Activated CD4-positive, alpha-beta memory T cell treated with anti-CD3 and anti-CD28 coated beads, Interleukin-2, amount 10 ng/mL, durations not matched to agents 7 days and 5 days (primary cell): ENCODE measurements at regions not wholly inside any gene's neighbourhood (a gene's known extent, or its start where the extent isn't known, plus 50 kb on each side); places are given as distances from the start of the nearest gene placed in this dataset.
"Not testable (repeated sequence)": the region's sequence is repeated elsewhere in the genome, so short reads cannot be mapped to it uniquely, and the experiment has no call there.

Experiments used
- CTCF ChIA-PET: fragments of 350-600 bp; sonication (Branson Sonifier 250); formaldehyde crosslinking; loops from one replicate; lab custom pipeline; 2021; ENCODE audit warnings: antibody characterized with exemption, inconsistent platforms; lab: Charles Lee
- POLR2A ChIA-PET: fragments of 350-600 bp; sonication (Branson Sonifier 250); formaldehyde crosslinking; loops from one replicate; lab custom pipeline; 2021; ENCODE audit warnings: antibody characterized with exemption; lab: Charles Lee
- DNase-seq: peaks from one replicate; pipeline ENCODE4 v3.0.0-alpha.2; 2020
- H3K27ac Mint-ChIP-seq: one replicate; pipeline ENCODE4 v1.8.0; 2021; ENCODE audit warnings: mild to moderate bottlenecking, mixed read lengths
- H3K27me3 Mint-ChIP-seq: one replicate; pipeline ENCODE4 v1.8.0; 2021; ENCODE audit warnings: mixed read lengths
- H3K36me3 Mint-ChIP-seq: one replicate; pipeline ENCODE4 v1.8.0; 2021; ENCODE audit warnings: low read depth, mixed read lengths
- H3K4me1 Mint-ChIP-seq: one replicate; pipeline ENCODE4 v1.8.0; 2021; ENCODE audit warnings: mixed read lengths
- H3K4me3 Mint-ChIP-seq: one replicate; pipeline ENCODE4 v1.8.0; 2021; ENCODE audit warnings: mild to moderate bottlenecking, mixed read lengths
- H3K9me3 Mint-ChIP-seq: one replicate; pipeline ENCODE4 v1.8.0; 2021; ENCODE audit warnings: mixed read lengths

DNA sequence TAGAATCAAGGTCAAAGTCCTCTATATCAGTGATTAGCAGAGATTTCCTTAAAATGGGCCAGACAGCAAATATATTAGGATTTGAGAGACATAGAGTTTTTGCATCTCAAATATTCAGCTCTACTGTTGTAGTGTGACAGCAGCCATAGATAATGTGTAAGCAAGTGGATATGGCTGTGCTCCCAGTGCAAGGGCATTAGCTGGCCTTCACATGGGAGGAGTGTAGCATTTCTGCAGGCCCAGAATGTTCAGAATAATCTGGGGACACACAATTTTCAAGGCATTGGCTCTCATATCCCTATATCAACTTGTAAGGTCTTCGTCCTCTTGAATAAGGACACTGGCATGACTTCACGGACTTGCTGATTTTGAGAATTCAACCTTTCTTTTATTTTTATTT lies 402.3 kb upstream of the ADAMTS5 start:
- H3K27me3 Mint-ChIP-seq = no peaks in the 10 kb centered on the region

DNA sequence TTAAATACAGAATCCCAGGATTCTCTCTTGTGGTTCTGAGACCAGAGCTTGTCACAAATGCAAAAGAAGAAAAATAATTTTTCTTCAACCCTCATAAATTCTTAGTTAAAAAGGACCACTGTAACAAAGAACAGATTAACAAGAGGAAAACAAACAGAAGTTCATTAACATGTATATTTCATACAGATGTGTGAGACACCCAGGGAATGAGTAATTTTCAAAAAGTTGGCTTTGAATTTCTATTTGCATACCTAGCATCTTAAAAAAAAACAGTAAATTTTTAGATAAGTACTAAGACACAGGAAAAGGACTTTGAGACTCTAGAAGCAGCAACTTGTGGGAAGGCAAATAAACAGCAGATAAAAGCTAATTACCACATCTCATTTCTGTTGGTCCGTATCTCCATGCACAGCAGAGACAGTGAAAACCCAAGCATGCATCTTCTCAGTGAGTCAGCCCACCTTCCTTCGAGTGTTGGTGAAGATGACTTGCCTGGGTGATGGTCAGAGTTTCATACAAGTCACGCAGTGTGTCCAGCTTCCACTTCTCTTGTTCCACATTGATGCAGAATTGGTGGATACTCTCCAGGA lies 399.9 kb upstream of the ADAMTS5 start:
- no peaks in the 10 kb centered on the region for H3K4me1 Mint-ChIP-seq
- no peak overlapping the region for H3K27ac Mint-ChIP-seq
- peaks cover 14% of the 10 kb centered on the region for H3K9me3 Mint-ChIP-seq
- POLR2A ChIA-PET = no interaction called here
- no peak overlapping the region for H3K4me3 Mint-ChIP-seq
- H3K27me3 Mint-ChIP-seq = no peaks in the 10 kb centered on the region
- DNase-seq = no peak
- no peaks in the 10 kb centered on the region for H3K36me3 Mint-ChIP-seq
- CTCF ChIA-PET = no interaction called here

More for the DNA sequence above, 402.3 kb upstream of the ADAMTS5 start:
- H3K4me1 Mint-ChIP-seq = no peaks in the 10 kb centered on the region
- H3K36me3 Mint-ChIP-seq = no peaks in the 10 kb centered on the region
- no peak overlapping the region for H3K4me3 Mint-ChIP-seq
- CTCF ChIA-PET = no interaction called here
- DNase-seq = no peak
- POLR2A ChIA-PET = no interaction called here
- H3K9me3 Mint-ChIP-seq = peaks cover 15% of the 10 kb centered on the region
- H3K27ac Mint-ChIP-seq = no peak overlapping the region

DNA sequence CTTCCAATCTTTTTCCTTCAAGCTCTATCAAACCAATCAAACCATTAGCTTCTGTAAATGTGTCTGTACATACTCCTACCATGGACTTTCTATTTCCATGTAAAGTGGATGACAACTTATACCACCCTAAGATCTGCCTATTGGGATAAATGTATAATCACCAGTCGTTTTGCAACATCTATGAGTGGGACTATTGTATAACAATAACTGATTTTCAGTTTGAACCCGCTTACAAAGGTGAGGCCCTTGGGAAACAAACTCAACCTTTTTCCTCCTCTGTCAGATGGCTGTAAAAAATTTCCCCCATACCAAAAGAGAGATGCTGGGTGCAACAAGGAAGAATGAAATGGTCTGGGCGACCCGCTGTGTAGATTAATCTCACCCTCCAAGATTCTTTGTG lies 399.1 kb upstream of the ADAMTS5 start:
- Mint-ChIP-seq H3K9me3 (peaks cover 14% of the 10 kb centered on the region), H3K27ac (no peak overlapping the region), H3K27me3 (no peaks in the 10 kb centered on the region), H3K4me1 (no peaks in the 10 kb centered on the region), H3K36me3 (no peaks in the 10 kb centered on the region), H3K4me3 (no peak overlapping the region)
- no peak for DNase-seq
- ChIA-PET CTCF (no interaction called here), POLR2A (no interaction called here)

DNA sequence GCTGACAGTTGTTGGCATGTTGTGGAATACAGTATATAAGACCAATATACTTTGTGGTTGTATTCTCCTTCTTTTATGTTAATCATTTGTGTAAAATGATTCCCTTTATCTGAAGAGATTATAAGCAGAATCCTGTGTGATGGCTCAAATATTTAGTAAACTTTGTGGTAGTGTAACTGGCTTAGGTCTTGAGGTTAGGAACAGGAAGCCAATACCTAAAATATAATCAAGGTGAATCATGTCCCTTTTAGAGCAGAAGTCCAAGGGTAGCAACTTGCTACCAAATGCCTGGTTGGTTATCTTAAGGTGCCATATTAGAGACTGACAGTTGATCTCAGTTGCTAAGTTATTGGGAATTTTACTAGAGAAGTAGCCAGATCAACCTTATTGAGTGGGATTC lies 398.5 kb upstream of the ADAMTS5 start:
- CTCF ChIA-PET = no interaction called here
- no peaks in the 10 kb centered on the region for H3K4me1 Mint-ChIP-seq
- H3K27ac Mint-ChIP-seq = no peak overlapping the region
- no peaks in the 10 kb centered on the region for H3K27me3 Mint-ChIP-seq
- POLR2A ChIA-PET = no interaction called here
- H3K4me3 Mint-ChIP-seq = no peak overlapping the region
- no peaks in the 10 kb centered on the region for H3K36me3 Mint-ChIP-seq
- no peak for DNase-seq
- H3K9me3 Mint-ChIP-seq = peaks cover 14% of the 10 kb centered on the region

GRCh38 chr21:27363719-27364477 lies 397.0 kb upstream of the ADAMTS5 start:
- Mint-ChIP-seq H3K27me3 (no peaks in the 10 kb centered on the region), H3K27ac (no peak overlapping the region), H3K9me3 (peaks cover 14% of the 10 kb centered on the region), H3K4me1 (no peaks in the 10 kb centered on the region), H3K36me3 (no peaks in the 10 kb centered on the region), H3K4me3 (no peak overlapping the region)
- no peak for DNase-seq
- ChIA-PET POLR2A (no interaction called here), CTCF (no interaction called here)

- H3K27me3 Mint-ChIP-seq = no peaks in the 10 kb centered on the region
- ChIA-PET CTCF (no interaction called here), POLR2A (no interaction called here)
- DNase-seq = no peak
- H3K27ac Mint-ChIP-seq = no peak overlapping the region
- peaks cover 13% of the 10 kb centered on the region for H3K9me3 Mint-ChIP-seq
- H3K4me3 Mint-ChIP-seq = no peak overlapping the region
- H3K4me1 Mint-ChIP-seq = no peaks in the 10 kb centered on the region
- H3K36me3 Mint-ChIP-seq = no peaks in the 10 kb centered on the region
Observed at GRCh38 chr21:27362249-27362648, 395.4 kb upstream of the ADAMTS5 start.

- DNase-seq = no peak
- POLR2A ChIA-PET = no interaction called here
- CTCF ChIA-PET = no interaction called here
- H3K4me1 Mint-ChIP-seq = no peaks in the 10 kb centered on the region
- H3K36me3 Mint-ChIP-seq = no peaks in the 10 kb centered on the region
- H3K4me3 Mint-ChIP-seq = no peak overlapping the region
- no peaks in the 10 kb centered on the region for H3K27me3 Mint-ChIP-seq
- no peak overlapping the region for H3K27ac Mint-ChIP-seq
- peaks cover 11% of the 10 kb centered on the region for H3K9me3 Mint-ChIP-seq
Observed at GRCh38 chr21:27359141-27359540, 392.3 kb upstream of the ADAMTS5 start.

GRCh38 chr21:27352885-27353284 lies 386.0 kb upstream of the ADAMTS5 start:
- ChIA-PET POLR2A (no interaction called here), CTCF (no interaction called here)
- Mint-ChIP-seq H3K27me3 (no peaks in the 10 kb centered on the region), H3K27ac (no peak overlapping the region), H3K36me3 (no peaks in the 10 kb centered on the region), H3K4me1 (no peaks in the 10 kb centered on the region), H3K9me3 (peaks cover 14% of the 10 kb centered on the region), H3K4me3 (no peak overlapping the region)
- DNase-seq = no peak

- no peak overlapping the region for H3K27ac Mint-ChIP-seq
Observed at GRCh38 chr21:27346041-27346448, 379.2 kb upstream of the ADAMTS5 start.

DNA sequence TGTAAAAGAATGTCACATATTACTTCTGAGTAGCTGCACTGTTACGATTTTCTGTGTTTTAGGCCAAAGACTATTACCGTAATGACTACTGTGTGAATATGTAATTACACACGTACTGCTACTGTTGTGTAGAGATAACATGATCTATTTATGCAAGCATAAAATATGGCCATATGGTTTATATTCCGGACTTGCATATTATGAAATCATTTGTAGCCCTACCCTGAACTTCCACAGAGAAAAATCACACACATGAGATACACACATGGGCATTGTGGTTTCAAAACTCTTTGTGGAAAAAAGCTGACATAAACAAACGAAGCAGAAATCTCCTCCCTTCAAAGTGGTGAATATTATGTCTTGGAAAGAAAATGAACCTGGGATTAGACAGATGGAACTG lies 373.0 kb upstream of the ADAMTS5 start:
- Mint-ChIP-seq H3K27me3 (no peaks in the 10 kb centered on the region), H3K36me3 (no peaks in the 10 kb centered on the region), H3K27ac (no peak overlapping the region), H3K4me1 (no peaks in the 10 kb centered on the region), H3K4me3 (no peak overlapping the region), H3K9me3 (peaks cover 16% of the 10 kb centered on the region)
- DNase-seq = no peak
- ChIA-PET POLR2A (no interaction called here), CTCF (no interaction called here)

More at GRCh38 chr21:27346041-27346448, 379.2 kb upstream of the ADAMTS5 start:
- CTCF ChIA-PET = no interaction called here
- Mint-ChIP-seq H3K9me3 (peaks cover 8% of the 10 kb centered on the region), H3K36me3 (no peaks in the 10 kb centered on the region), H3K4me3 (no peak overlapping the region), H3K27me3 (no peaks in the 10 kb centered on the region), H3K4me1 (no peaks in the 10 kb centered on the region)
- POLR2A ChIA-PET = no interaction called here
- DNase-seq = no peak

DNA sequence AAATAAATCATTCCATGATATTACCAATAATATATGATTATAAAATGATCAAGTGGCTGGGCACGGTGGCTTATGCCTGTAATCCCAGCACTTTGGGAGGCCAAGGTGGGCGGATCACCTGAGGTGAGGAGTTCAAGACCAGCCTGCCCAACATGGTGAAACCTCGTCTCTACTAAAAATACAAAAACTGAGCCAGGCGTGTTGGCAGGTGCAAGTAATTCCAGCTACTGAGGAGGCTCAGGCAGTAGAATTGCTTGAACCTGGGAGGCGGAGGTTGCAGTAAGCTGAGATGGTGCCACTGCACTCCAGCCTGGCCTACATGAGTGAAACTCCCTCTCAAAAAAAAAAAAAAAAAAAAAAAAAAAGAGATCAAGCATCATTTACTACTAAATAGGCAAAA lies 371.1 kb upstream of the ADAMTS5 start:
- CTCF ChIA-PET = not testable (repeated sequence)

DNA sequence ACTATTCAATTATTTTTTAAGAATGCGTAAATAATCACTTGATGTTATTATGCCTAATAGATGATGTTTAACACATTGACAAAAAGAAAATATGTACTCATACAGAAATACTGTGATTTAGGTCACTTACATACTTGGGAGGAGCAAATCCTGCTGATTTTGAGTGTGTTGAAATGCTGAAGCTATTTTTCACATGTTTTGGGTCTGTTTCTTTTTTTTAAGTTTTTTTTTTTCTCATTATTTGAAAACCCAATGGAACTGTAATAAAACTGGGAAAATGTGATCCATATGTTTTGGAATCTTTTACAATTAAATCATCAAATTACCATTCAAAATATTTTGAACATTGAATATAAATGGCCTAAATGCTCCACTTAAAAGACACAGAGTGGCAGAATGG lies 366.2 kb upstream of the ADAMTS5 start:
- Mint-ChIP-seq H3K4me3 (no peak overlapping the region), H3K27me3 (no peaks in the 10 kb centered on the region), H3K9me3 (peaks cover 19% of the 10 kb centered on the region), H3K27ac (no peak overlapping the region), H3K4me1 (no peaks in the 10 kb centered on the region), H3K36me3 (no peaks in the 10 kb centered on the region)
- ChIA-PET POLR2A (no interaction called here), CTCF (no interaction called here)
- no peak for DNase-seq

More for the DNA sequence above, 371.1 kb upstream of the ADAMTS5 start:
- H3K27me3 Mint-ChIP-seq, DNase-seq, POLR2A ChIA-PET, H3K4me3 Mint-ChIP-seq, H3K4me1 Mint-ChIP-seq, H3K27ac Mint-ChIP-seq, H3K36me3 Mint-ChIP-seq: not testable (repeated sequence)
- peaks cover 18% of the 10 kb centered on the region for H3K9me3 Mint-ChIP-seq

GRCh38 chr21:27329255-27329851 lies 362.5 kb upstream of the ADAMTS5 start:
- CTCF ChIA-PET = no interaction called here
- H3K36me3 Mint-ChIP-seq = no peaks in the 10 kb centered on the region
- no peaks in the 10 kb centered on the region for H3K27me3 Mint-ChIP-seq
- POLR2A ChIA-PET = no interaction called here
- no peak overlapping the region for H3K27ac Mint-ChIP-seq
- H3K4me1 Mint-ChIP-seq = no peaks in the 10 kb centered on the region
- peaks cover 14% of the 10 kb centered on the region for H3K9me3 Mint-ChIP-seq
- H3K4me3 Mint-ChIP-seq = no peak overlapping the region
- no peak for DNase-seq

- Mint-ChIP-seq H3K27me3 (no peaks in the 10 kb centered on the region), H3K9me3 (peaks cover 7% of the 10 kb centered on the region), H3K27ac (no peak overlapping the region), H3K36me3 (no peaks in the 10 kb centered on the region), H3K4me3 (no peak overlapping the region), H3K4me1 (no peaks in the 10 kb centered on the region)
- ChIA-PET CTCF (no interaction called here), POLR2A (no interaction called here)
- DNase-seq = no peak
Observed at GRCh38 chr21:27326301-27326700, 359.4 kb upstream of the ADAMTS5 start.
